NCI-H82 (cell line): ENCODE measurements at regions not wholly inside any gene's neighbourhood (a gene's known extent, or its start where the extent isn't known, plus 50 kb on each side); places are given as distances from the start of the nearest gene placed in this dataset.

Source experiments
- DNase-seq: peaks from one replicate; lab custom pipeline; 2025; lab: John Stamatoyannopoulos, UW

- peak; percentile 82 for DNase-seq
Measured at GRCh38 chr17:73785496-73785895, 141.3 kb upstream of the SDK2 start.

DNA sequence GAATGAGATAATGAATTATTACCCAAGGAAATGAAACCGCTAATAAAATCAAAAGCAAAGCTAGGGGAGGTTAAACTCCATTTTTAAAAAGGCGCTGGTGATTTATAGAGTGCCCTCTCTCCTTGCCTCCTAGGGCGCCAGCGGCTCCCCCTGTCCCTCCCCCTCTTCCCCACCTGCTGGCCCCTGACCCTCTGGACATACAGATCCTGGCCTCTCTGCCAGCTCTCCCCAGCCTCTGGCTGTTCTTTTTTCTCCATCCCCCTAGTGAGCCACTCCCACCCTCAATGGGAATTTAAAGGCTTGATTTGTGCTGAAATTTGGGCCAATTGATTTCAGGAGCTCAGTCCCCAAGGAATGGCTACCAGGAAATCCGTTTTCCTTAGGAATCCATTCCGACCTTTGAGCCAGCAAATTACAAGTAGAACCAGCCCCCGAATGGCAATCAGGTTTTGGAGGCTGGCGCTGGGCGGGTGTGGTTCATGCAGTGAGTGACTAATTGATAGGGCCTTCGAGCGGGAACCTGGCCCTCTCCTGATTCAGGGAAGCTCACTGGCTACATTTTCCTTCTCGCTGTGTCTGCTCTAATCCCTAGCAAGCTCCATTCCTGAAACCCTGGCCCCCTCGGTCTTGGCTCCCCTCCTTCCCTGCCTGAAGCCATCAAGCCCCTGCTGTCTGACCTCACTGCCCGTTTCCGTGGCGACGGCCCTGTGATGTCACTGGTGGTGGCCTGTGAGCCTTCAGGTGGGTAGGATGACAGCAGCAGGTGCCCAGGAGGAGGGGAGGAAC, 141.9 kb upstream of the SDK2 start:
- peak; percentile 46 for DNase-seq

GRCh38 chr17:73787076-73788059, 143.1 kb upstream of the SDK2 start:
- peak; percentile 95 for DNase-seq

GRCh38 chr17:73788111-73788510, 143.9 kb upstream of the SDK2 start:
- DNase-seq: peak; percentile 75

GRCh38 chr17:73791121-73791520, 146.9 kb upstream of the SDK2 start:
- DNase-seq: no peak

DNA sequence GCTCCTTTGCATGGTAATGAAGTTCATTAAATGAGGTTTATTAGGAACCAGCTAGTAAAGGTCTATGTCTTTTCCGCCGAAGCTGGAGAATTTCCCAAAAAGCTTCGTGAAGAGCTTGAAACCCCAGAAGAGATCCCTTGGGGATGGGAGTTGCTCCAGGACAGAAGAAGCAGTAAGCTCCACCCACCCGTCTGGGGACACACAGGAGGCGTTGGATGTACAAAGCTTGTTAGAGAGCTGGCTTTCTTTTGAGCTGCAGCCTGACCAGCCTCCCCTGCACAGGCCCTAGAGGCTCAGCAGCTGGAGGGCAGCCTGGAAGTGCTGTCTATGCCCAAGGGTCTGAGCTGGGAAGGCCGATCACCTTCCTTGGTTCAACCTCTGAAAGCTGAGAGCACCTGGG, 147.4 kb upstream of the SDK2 start:
- peak; percentile 91 for DNase-seq

DNA sequence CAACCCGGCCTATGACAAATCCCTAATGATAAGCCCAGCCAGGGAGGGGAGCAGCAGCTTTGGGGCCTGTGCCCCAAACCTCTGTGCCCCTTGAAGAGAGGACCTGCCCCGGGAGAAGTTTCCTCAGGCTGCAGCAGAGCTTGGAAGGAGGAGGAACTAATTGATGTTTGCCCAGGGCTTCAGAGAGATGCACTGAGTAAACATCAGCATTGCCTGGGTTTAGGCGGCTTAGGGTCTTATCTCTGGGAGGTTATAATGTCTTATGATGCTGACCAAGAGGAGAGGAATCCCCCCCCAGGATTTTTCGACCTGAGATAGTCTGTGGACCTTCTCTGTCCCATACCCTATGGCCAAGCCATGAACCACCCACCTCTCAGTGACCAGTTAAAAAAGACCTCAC, 148.7 kb upstream of the SDK2 start:
- DNase-seq: peak; percentile 50

DNA sequence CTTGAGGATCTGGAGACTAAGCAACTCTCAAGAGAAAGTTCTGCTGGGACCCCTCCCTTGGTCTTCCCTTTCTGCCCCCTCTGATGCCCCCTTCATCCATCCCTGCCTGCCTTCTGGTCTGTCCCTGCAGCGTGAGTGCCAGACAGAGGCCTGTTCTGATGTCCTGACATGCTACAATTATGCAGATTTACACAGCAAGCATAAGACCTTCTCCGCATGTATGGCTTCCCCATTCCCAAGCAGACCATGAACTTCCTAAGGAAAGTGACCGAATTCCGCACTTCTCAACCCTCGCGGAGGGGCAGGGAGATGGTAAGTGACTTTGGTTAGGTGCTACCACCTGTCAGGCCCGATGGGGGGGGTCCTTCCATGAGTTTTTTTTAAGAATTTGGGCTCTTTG, 150.1 kb upstream of the SDK2 start:
- DNase-seq: no peak

DNA sequence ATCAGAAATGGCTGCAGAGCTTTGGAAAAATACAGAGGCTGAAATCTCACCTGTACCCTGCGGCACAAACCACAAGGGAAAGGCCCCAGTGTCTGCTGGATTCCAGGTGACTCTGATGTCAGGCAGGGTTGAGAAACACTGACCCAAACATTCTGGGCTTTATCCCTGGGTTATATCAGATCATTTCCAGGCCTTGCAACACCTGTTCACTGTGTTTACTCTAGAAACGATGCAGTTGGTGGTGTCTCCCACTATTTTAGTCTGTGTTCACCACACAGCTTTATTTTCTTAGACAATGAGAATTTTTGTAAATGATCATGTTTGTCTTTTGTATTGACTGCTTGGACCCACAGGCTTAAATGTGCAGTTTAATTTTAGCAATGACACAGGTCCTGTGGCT, 151.5 kb upstream of the SDK2 start:
- DNase-seq: no peak

GRCh38 chr17:73797594-73798110, 153.4 kb upstream of the SDK2 start:
- DNase-seq: no peak

DNA sequence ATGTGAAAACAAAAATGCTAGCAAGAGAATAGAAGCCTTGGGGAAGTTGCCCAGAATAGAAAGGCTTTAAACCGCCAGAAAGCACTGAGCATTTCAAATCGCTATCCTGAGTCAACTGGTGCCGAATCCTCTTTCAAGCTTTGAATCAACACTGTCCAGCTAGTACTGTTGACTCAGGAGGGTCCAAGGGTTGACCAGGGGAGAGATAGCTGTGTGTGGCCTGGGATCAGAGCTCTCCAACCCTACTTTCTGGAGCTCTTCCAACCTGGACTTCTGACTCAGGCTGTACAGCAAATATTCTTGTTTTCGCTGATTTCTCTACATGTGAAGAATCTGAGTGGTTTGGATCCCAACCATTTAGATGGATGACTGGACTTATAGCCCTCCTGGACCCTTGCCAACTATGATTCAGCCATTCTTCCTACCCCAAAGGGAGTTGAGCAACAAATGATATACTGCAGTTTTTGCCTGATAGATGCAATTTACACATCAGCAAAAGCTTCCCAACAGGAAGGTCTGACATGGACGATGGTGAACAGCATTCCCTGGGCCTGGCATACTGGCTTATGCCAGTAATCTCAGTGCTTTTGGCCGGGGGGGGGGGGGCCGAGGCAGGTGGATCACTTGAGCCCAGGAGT, 154.0 kb upstream of the SDK2 start:
- no peak for DNase-seq

DNA sequence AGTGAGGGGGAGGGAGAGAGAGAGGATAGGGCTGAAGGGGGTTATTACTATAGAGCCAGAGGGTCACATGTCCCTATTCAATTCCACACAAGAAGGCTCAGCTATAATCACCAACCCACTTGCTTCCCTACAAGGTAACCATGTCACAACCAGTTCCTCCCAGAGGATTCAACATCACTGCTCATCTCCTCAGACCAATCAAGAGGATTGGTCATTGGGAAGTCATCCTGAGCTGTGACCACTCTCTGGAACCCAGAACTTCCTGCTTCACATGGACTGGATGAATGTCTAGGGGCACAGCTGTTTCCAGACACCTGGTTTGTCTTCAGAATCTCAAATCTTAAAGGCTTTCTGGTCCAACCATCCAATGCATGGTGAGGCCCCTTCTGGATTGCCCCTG, 154.9 kb upstream of the SDK2 start:
- DNase-seq: no peak

DNA sequence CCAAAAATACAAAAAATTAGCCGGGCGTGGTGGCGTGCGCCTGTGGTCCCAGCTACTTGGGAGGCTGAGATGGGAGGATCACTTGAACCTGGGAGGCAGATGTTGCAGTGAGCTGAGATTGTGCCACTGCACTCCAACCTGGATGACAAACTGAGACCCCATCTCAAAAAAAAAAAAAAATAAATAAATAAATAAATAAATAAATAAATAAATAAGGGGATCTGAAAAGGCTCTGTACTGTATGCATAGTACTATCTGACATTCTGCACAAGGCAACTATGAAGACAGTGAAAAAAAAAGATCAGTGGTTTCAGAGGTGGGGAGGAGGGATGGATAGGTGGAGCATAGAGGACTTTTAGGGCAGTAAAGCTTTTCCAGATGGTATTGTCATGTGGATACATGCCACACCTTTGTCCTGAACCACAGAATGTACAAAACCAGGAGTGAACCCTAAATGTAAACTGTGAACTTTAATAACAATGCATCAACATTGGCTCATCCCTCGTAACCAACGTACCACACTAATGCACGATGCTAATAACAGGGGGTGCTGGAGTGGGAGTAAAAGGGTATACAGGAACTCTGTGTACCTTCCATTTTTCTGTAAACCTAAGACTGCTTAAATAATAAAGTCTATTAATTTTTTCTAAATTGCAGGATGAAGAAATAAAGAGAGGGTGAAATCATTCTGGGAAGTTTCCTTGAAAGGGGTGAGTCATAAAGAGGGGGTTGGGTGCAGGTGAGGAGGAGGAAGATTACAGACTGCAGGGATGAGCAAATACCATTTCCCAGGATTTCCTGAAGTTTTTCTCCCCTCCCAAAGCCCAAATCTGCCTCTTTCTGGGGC, 155.8 kb upstream of the SDK2 start:
- DNase-seq: no peak

DNA sequence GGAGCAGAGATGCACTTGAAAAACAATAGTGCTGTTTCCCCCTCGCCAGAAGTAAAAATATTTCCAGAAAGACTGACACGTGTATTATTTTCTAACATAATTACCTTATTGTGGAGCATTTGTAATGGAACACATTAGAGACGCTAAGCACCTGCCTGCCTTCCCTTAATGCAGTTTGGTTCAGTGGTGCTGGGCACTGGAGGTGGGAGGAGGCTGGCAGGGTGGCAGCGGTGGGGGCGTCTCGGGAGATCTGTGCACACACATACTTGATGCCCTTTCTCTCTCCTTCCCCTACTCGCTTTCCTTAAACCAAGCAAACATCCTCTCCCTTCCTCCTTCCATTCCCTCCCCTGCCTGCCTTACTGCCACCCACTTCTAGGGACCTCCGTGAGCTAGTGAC, 156.6 kb upstream of the SDK2 start:
- DNase-seq: no peak

- no peak for DNase-seq
Measured at GRCh38 chr17:73801455-73802100, 157.3 kb upstream of the SDK2 start.

DNA sequence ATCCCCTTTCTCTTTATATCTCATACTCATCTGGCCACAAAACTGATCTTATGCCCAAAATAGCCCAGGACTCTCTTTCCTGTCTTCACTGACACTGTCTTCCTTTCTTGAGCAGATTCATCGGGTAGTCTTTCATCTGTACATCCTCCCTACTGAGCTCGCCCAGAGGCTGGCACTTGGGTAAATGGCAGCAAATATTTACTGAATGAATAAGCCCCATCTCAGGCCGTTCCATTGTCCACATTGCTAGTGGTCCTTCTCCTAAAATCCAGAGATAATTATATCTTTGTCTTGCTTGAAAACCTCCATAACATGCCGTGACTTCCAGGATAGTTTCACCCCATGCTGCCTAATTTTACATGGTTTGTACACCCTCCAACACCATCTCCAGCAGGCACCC, 158.1 kb upstream of the SDK2 start:
- no peak for DNase-seq

GRCh38 chr17:73802871-73803270, 158.6 kb upstream of the SDK2 start:
- no peak for DNase-seq

DNA sequence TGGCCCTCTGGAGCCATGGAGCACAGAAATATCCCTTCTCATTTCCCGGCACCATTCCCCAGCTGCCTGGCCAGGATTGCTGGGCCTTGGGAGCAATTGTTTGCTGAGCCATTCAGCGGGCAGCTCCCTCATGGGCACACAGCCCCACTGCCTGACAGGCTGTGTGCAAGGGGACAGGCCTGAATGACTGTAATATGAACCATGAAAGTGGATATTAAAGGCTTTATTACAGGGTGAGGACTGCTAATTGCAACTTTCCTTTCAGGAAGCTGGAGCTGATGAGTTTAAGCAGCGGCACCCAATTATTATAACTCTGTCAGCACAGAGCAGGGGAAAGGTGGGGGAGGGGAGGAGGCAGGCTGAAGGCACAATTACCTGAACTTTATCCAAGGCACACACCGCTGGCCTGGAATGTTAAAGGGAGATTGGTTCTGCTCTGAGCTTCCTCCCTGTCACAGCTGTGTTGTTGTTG, 159.8 kb upstream of the SDK2 start:
- no peak for DNase-seq

DNA sequence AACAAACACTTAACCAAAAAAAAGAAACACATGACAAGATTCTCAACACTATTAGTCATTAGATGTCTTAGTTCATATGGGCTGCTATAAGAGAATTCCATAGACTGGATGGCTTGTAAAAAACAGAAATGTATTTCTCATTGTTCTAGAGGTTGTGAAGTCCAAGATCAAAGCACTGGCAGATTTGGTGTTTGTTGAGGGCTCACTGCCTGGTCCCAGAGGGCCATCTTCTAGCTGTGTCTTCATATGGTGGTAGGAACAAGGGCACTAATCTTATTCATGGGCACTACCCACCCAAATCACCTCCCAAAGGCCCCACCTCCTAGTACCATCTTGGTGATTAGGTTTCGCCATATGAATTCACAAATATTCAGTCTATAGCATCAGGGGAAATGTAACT, 162.5 kb upstream of the SDK2 start:
- DNase-seq: no peak

- DNase-seq: no peak
Measured at GRCh38 chr17:73813201-73813600, 169.0 kb upstream of the SDK2 start.

DNA sequence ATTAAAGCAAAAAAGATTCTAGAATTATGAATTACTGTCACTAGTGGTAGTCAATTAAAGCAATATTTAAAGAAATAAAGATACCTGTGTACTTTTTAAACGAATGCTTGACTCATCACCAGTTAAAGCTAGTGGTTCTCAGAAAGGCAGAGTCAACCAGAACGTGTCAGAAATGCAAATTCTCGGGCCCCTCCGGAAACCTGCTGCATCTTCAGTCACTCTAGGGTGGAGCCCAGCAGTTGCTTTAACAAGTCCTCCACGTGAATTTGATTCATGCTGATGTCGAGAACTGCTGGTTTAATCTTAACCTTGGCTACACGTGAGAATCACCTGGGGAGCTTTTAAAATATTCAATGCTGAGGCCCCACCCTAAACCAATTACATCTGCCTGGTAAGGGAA, 169.8 kb upstream of the SDK2 start:
- DNase-seq: no peak
